Thyroid gland (tissue), 4 donors: ENCODE measurements at regions not wholly inside any gene's neighbourhood (a gene's known extent, or its start where the extent isn't known, plus 50 kb on each side); places are given as distances from the start of the nearest gene placed in this dataset.

Experiments used
- DNase-seq, 2 donors: peaks; one replicate each; pipeline ENCODE4 v3.0.0-alpha.2; 2019
- H3K27ac ChIP-seq, 3 donors: fragments of 200-600 bp; sonication (generic); 1 replicate in 2 of 3; 2 replicates in 1 of 3; pipeline ENCODE4 v1.5.1; 2016 to 2019; ENCODE audit warnings: mild to moderate bottlenecking in 1 of 3, moderate library complexity in 1 of 3
- H3K27me3 ChIP-seq: fragments of 200-600 bp; sonication (generic); one replicate; pipeline ENCODE4 v1.5.1; 2019
- H3K36me3 ChIP-seq, 2 donors: fragments of 200-600 bp; sonication (generic); one replicate each; pipeline ENCODE4 v1.5.1; 2016 to 2019
- H3K4me1 ChIP-seq, 2 donors: fragments of 200-600 bp; sonication (generic); one replicate each; pipeline ENCODE4 v1.5.1; 2017 to 2019
- H3K4me3 ChIP-seq, 3 donors: fragments of 200-600 bp; sonication (generic); replicated peaks in 1 of 3; 1 replicate in 2 of 3; 2 replicates in 1 of 3; pipeline ENCODE4 v1.5.1; 2016; ENCODE audit warnings: mild to moderate bottlenecking in 1 of 3
- H3K9me3 ChIP-seq: fragments of 200-600 bp; sonication (generic); one replicate; pipeline ENCODE4 v1.5.1; 2017
- CTCF ChIP-seq, 6 experiments: fragments of 200-600 bp in 3 of 6; fragments of 450-650 bp in 3 of 6; sonication (generic) in 3 of 6; IDR thresholded peaks; one replicate each; pipeline ENCODE4 v1.5.1; 2016 to 2019; ENCODE audit warnings: antibody characterized with exemption in 6 of 6, mild to moderate bottlenecking in 2 of 6, inconsistent platforms in 1 of 6, moderate library complexity in 1 of 6
- POLR2A ChIP-seq, 2 donors: fragments of 450-650 bp; IDR thresholded peaks; one replicate each; pipeline ENCODE4 v1.6.1; 2017; ENCODE audit warnings: antibody characterized with exemption in 2 of 2, mild to moderate bottlenecking in 2 of 2, moderate library complexity in 1 of 2
- WGBS, 2 donors: methylation state at CpG; one replicate each; pipeline ENCODE4 v1.1.5; 2017; 5-methylcytosine and 5-hydroxymethylcytosine counted together
- intact Hi-C: fragments of 100-400 bp; cut with DNase I; formaldehyde crosslinking; loops from one replicate; pipeline ENCODE4 v1.15.1; 2023

GRCh38 chr2:211187602-211188001, 631.2 kb downstream of the CPS1 start:
- TF ChIP-seq POLR2A (IDR thresholded peaks at IDR 0.05) (no peak), CTCF (IDR thresholded peaks at IDR 0.05) (no peak)
- Histone ChIP-seq H3K9me3 (no peaks in the 10 kb centered on the region), H3K27me3 (no peaks in the 10 kb centered on the region), H3K27ac (no peak overlapping the region), H3K36me3 (no peaks in the 10 kb centered on the region), H3K4me3 (no peak overlapping the region), H3K4me1 (peaks cover 2 to 8% of the 10 kb centered on the region in 2 donors)
- no peak for DNase-seq
- intact Hi-C loops, result no loop called here

- H3K36me3 ChIP-seq, result no peaks in the 10 kb centered on the region
- no peaks in the 10 kb centered on the region for H3K27me3 ChIP-seq
- intact Hi-C loops, result no loop called here
- no peak overlapping the region for H3K27ac ChIP-seq
- no peaks in the 10 kb centered on the region for H3K4me1 ChIP-seq
- H3K9me3 ChIP-seq, result no peaks in the 10 kb centered on the region
- no peak for TF ChIP-seq POLR2A (IDR thresholded peaks at IDR 0.05)
- no peak for TF ChIP-seq CTCF (IDR thresholded peaks at IDR 0.05)
- H3K4me3 ChIP-seq, result no peak overlapping the region
- no peak for DNase-seq
Observed at GRCh38 chr2:211203986-211204385, 647.6 kb downstream of the CPS1 start.

GRCh38 chr2:211204456-211204855, 648.1 kb downstream of the CPS1 start:
- intact Hi-C loops, result no loop called here
- TF ChIP-seq POLR2A (IDR thresholded peaks at IDR 0.05) (no peak), CTCF (IDR thresholded peaks at IDR 0.05) (no peak)
- no peak for DNase-seq
- Histone ChIP-seq H3K27ac (no peak overlapping the region), H3K4me1 (no peaks in the 10 kb centered on the region), H3K9me3 (no peaks in the 10 kb centered on the region), H3K4me3 (no peak overlapping the region), H3K27me3 (no peaks in the 10 kb centered on the region), H3K36me3 (no peaks in the 10 kb centered on the region)
- 71 to 86% methylated on average over 2 of the region's 2 CpGs for WGBS, 2 donors

- 81 to 91% methylated on average over 6 of the region's 6 CpGs for WGBS, 2 donors
- no peak for DNase-seq
- no peaks in the 10 kb centered on the region for H3K27me3 ChIP-seq
- H3K27ac ChIP-seq, result no peak overlapping the region
- intact Hi-C loops, result no loop called here
- no peaks in the 10 kb centered on the region for H3K9me3 ChIP-seq
- no peaks in the 10 kb centered on the region for H3K4me1 ChIP-seq
- H3K36me3 ChIP-seq, result no peaks in the 10 kb centered on the region
- no peak overlapping the region for H3K4me3 ChIP-seq
- TF ChIP-seq CTCF (IDR thresholded peaks at IDR 0.05), result no peak
Observed at GRCh38 chr2:211204902-211205301, 648.5 kb downstream of the CPS1 start.

- TF ChIP-seq CTCF (IDR thresholded peaks at IDR 0.05) (no peak), POLR2A (IDR thresholded peaks at IDR 0.05) (no peak)
- no peaks in the 10 kb centered on the region for H3K4me1 ChIP-seq
- H3K4me3 ChIP-seq, result no peak overlapping the region
- DNase-seq, result no peak
- no peaks in the 10 kb centered on the region for H3K27me3 ChIP-seq
- 74 to 81% methylated on average over 1 of the region's 1 CpG for WGBS, 2 donors
- intact Hi-C loops, result no loop called here
- H3K27ac ChIP-seq, result no peak overlapping the region
- no peaks in the 10 kb centered on the region for H3K36me3 ChIP-seq
- no peaks in the 10 kb centered on the region for H3K9me3 ChIP-seq
Observed at GRCh38 chr2:211205358-211205757, 649.0 kb downstream of the CPS1 start.
